IMR-90 (cell line): ENCODE measurements at regions not wholly inside any gene's neighbourhood (a gene's known extent, or its start where the extent isn't known, plus 50 kb on each side); places are given as distances from the start of the nearest gene placed in this dataset.

Experiments
- ATAC-seq: fragments of 200-7000 bp; cut with Tn5 transposase; 2 replicates; pipeline ENCODE4 v1.9.1; 2020; ENCODE audit warnings: low read depth, mild to moderate bottlenecking, moderate library complexity
- BruUV-seq: library from RNA; stranded (reverse); fragments of 400-500 nt; replicated peaks from 2 replicates; lab custom pipeline; 2021; lab: Mats Ljungman, UMichigan
- CTCF ChIA-PET: fragments of 300-600 bp; formaldehyde crosslinking; extraction: SDS; loops from one replicate; lab custom pipeline; 2021; ENCODE audit warnings: antibody characterized with exemption; lab: Yijun Ruan, JAX
- POLR2A ChIA-PET: fragments of 300-600 bp; sonication (Branson Sonifier 250); formaldehyde crosslinking; loops from one replicate; lab custom pipeline; 2022; ENCODE audit warnings: antibody characterized with exemption; ENCODE audit not compliant: unreplicated experiment; lab: Charles Lee
- DNase-seq: peaks from one replicate; pipeline ENCODE4 v3.0.0; 2013
- H2AFZ ChIP-seq: replicated peaks from 2 replicates; pipeline ENCODE3; 2013; ENCODE audit warnings: low read length, mild to moderate bottlenecking; ENCODE audit not compliant: poor library complexity
- H2AK5ac ChIP-seq: 2 replicates; pipeline ENCODE4 v1.6.1; 2013; ENCODE audit warnings: low read depth, low read length, inconsistent platforms
- H2AK9ac ChIP-seq: replicated peaks from 2 replicates; pipeline ENCODE3; 2013; ENCODE audit warnings: mild to moderate bottlenecking, low read depth, low read length, moderate library complexity; ENCODE audit not compliant: poor library complexity
- H2BK120ac ChIP-seq: 2 replicates; pipeline ENCODE4 v1.6.1; 2013; ENCODE audit warnings: low read depth, low read length, inconsistent platforms
- H2BK15ac ChIP-seq: 3 replicates; pipeline ENCODE4 v1.6.1; 2013; ENCODE audit warnings: low read depth, low read length, inconsistent platforms
- H2BK20ac ChIP-seq: 2 replicates; pipeline ENCODE4 v1.6.1; 2013; ENCODE audit warnings: low read depth, mild to moderate bottlenecking, inconsistent platforms, low read length, moderate library complexity
- H2BK5ac ChIP-seq: 2 replicates; pipeline ENCODE4 v1.6.1; 2013; ENCODE audit warnings: mild to moderate bottlenecking, low read depth, low read length, inconsistent platforms; ENCODE audit not compliant: poor library complexity, severe bottlenecking
- H3K14ac ChIP-seq: replicated peaks from 2 replicates; pipeline ENCODE4 v1.6.1; 2013; ENCODE audit warnings: low read depth, low read length, inconsistent platforms
- H3K18ac ChIP-seq: 2 replicates; pipeline ENCODE4 v1.6.1; 2013; ENCODE audit warnings: low read depth, low read length, control low read depth
- H3K23ac ChIP-seq: 2 replicates; pipeline ENCODE4 v1.6.1; 2013; ENCODE audit warnings: low read depth, low read length, inconsistent platforms
- H3K27ac ChIP-seq: 2 replicates; pipeline ENCODE4 v1.5.1; 2013; ENCODE audit warnings: mild to moderate bottlenecking, control low read depth, low read length; ENCODE audit not compliant: insufficient read depth
- H3K27me3 ChIP-seq: 2 replicates; pipeline ENCODE4 v1.6.1; 2013; ENCODE audit warnings: low read length; ENCODE audit not compliant: control insufficient read depth, insufficient read depth
- H3K36me3 ChIP-seq: 2 replicates; pipeline ENCODE4 v1.6.1; 2013; ENCODE audit warnings: low read length, mixed read lengths; ENCODE audit not compliant: control insufficient read depth, insufficient read depth
- H3K4ac ChIP-seq: 2 replicates; pipeline ENCODE4 v1.6.1; 2013; ENCODE audit warnings: low read depth, low read length, inconsistent platforms
- H3K4me1 ChIP-seq: 2 replicates; pipeline ENCODE4 v1.6.1; 2013; ENCODE audit warnings: low read length, mixed read lengths; ENCODE audit not compliant: control insufficient read depth, insufficient read depth
- H3K4me2 ChIP-seq: 2 replicates; pipeline ENCODE4 v1.6.1; 2013; ENCODE audit warnings: low read depth, mild to moderate bottlenecking, control low read depth, low read length, moderate library complexity
- H3K4me3 ChIP-seq: 2 replicates; pipeline ENCODE4 v1.5.1; 2013; ENCODE audit warnings: low read depth, mild to moderate bottlenecking, control low read depth, low read length, moderate library complexity; ENCODE audit not compliant: insufficient read depth
- H3K56ac ChIP-seq: 2 replicates; pipeline ENCODE4 v1.6.1; 2013; ENCODE audit warnings: low read length, inconsistent platforms; ENCODE audit not compliant: insufficient read depth; ENCODE audit errors: extremely low read depth
- H3K79me1 ChIP-seq, 2 experiments: 2 replicates each; pipeline ENCODE4 v1.6.1; 2013; ENCODE audit warnings: low read length in 2 of 2, inconsistent platforms in 1 of 2, low read depth in 1 of 2
- H3K9ac ChIP-seq: 2 replicates; pipeline ENCODE4 v1.6.1; 2013; ENCODE audit warnings: low read depth, low read length, control low read depth
- H3K9me1 ChIP-seq: 2 replicates; pipeline ENCODE4 v1.6.1; 2013; ENCODE audit warnings: low read length, inconsistent platforms; ENCODE audit not compliant: insufficient read depth
- H3K9me3 ChIP-seq: 2 replicates; pipeline ENCODE4 v1.6.1; 2013; ENCODE audit warnings: low read length; ENCODE audit not compliant: control insufficient read depth, insufficient read depth
- H4K20me1 ChIP-seq: 2 replicates; pipeline ENCODE4 v1.6.1; 2013; ENCODE audit warnings: low read length, inconsistent platforms; ENCODE audit not compliant: insufficient read depth
- H4K5ac ChIP-seq: 2 replicates; pipeline ENCODE4 v1.6.1; 2013; ENCODE audit warnings: mild to moderate bottlenecking, low read depth, low read length, control low read depth
- H4K8ac ChIP-seq, 2 experiments: 2 replicates each; pipeline ENCODE4 v1.6.1; 2013; ENCODE audit warnings: low read depth in 2 of 2, low read length in 2 of 2, control low read depth in 1 of 2, inconsistent platforms in 1 of 2
- H4K91ac ChIP-seq: 2 replicates; pipeline ENCODE4 v1.6.1; 2013; ENCODE audit warnings: low read depth, low read length, inconsistent platforms; ENCODE audit not compliant: insufficient read depth
- CEBPB ChIP-seq: IDR thresholded peaks from 2 replicates; pipeline ENCODE4 v1.6.1; 2012; ENCODE audit warnings: low read depth, low read length, improper control_type of control experiment
- FOS ChIP-seq: fragments of 150-350 bp; IDR thresholded peaks from 2 replicates; pipeline ENCODE4 v1.6.1; 2016; ENCODE audit warnings: low read depth, low read length
- RAD21 ChIP-seq: IDR thresholded peaks from 2 replicates; pipeline ENCODE4 v1.6.1; 2012; ENCODE audit warnings: low read length, improper control_type of control experiment
- RCOR1 ChIP-seq: IDR thresholded peaks from 2 replicates; pipeline ENCODE4 v1.6.1; 2012; ENCODE audit warnings: mild to moderate bottlenecking, low read length, improper control_type of control experiment; ENCODE audit not compliant: insufficient replicate concordance
- WGBS, 2 experiments: methylation state at CpG; one replicate each; pipeline versions ENCODE4 v1.1.5 to v1.1.7; 2013; ENCODE audit warnings: missing lambda C conversion rate in 2 of 2; ENCODE audit not compliant: insufficient read length in 1 of 2; ENCODE audit errors: extremely low coverage in 2 of 2; 5-methylcytosine and 5-hydroxymethylcytosine counted together
- dilution Hi-C: fragments of 300-500 bp; cut with HindIII; formaldehyde crosslinking; loops from one replicate; pipeline ENCODE4 v1.14.3; 2018; ENCODE audit warnings: low sequenced_read_pairs; ENCODE audit not compliant: unreplicated experiment
- in situ Hi-C: fragments of 300-500 bp; cut with MboI; formaldehyde crosslinking; loops from 3 replicates; pipeline ENCODE4 v1.14.3; 2019; ENCODE audit warnings: low sequenced_read_pairs, inconsistent platforms, mixed read lengths
- intact Hi-C: fragments of 100-400 bp; cut with micrococcal nuclease; formaldehyde crosslinking; loops from 2 replicates; pipeline ENCODE4 v1.10.0; 2022

GRCh38 chr12:27161458-27162228 lies 79.3 kb upstream of the C12orf71 start:
- no peak overlapping the region for H2AFZ ChIP-seq
- H4K20me1 ChIP-seq: no peaks in the 10 kb centered on the region
- no peak overlapping the region for H2AK5ac ChIP-seq
- 71% methylated on average over 1 of the region's 8 CpGs; no CpG with 5 or more reads in 1 of the 2 experiments for whole genome bisulfite sequencing, 2 experiments
- no peak for DNase-seq
- H3K4me3 ChIP-seq: no peak overlapping the region
- no peak overlapping the region for H2BK120ac ChIP-seq
- no peak overlapping the region for H4K8ac ChIP-seq
- intact Hi-C loops: no loop called here
- H4K91ac ChIP-seq: no peak overlapping the region
- H3K14ac ChIP-seq: no peak overlapping the region
- no peak overlapping the region for H2BK15ac ChIP-seq
- no peaks in the 10 kb centered on the region; the same call in 1 of the 2 replicates for H3K4me1 ChIP-seq
- no peak for ATAC-seq
- no peak overlapping the region for H3K4me2 ChIP-seq
- no peak overlapping the region for H2BK5ac ChIP-seq
- no peak overlapping the region for H3K23ac ChIP-seq
- no peaks in the 10 kb centered on the region for H3K36me3 ChIP-seq
- no peak overlapping the region for H3K4ac ChIP-seq
- H3K9me1 ChIP-seq: peaks cover 5% of the 10 kb centered on the region
- H3K18ac ChIP-seq: no peak overlapping the region
- H3K56ac ChIP-seq: no peak overlapping the region
- TF ChIP-seq FOS (no peak), RAD21 (no peak), CEBPB (no peak), RCOR1 (no peak)
- POLR2A ChIA-PET: no interaction called here
- H3K79me1 ChIP-seq: no peaks in the 10 kb centered on the region
- H2BK20ac ChIP-seq: no peak overlapping the region
- CTCF ChIA-PET: no interaction called here
- no TSS peak for BruUV-seq
- no peaks in the 10 kb centered on the region for H3K9me3 ChIP-seq
- H4K5ac ChIP-seq: no peak overlapping the region
- no peaks in the 10 kb centered on the region for H3K27me3 ChIP-seq
- in situ Hi-C loops: no loop called here
- dilution Hi-C loops: no loop called here
- H3K9ac ChIP-seq: no peak overlapping the region
- no peak overlapping the region for H2AK9ac ChIP-seq
- H3K27ac ChIP-seq: no peak overlapping the region
